RWPE1 (cell line): ENCODE measurements at regions not wholly inside any gene's neighbourhood (a gene's known extent, or its start where the extent isn't known, plus 50 kb on each side); places are given as distances from the start of the nearest gene placed in this dataset.
"Not testable (repeated sequence)": the region's sequence is repeated elsewhere in the genome, so short reads cannot be mapped to it uniquely, and the experiment has no call there.

ENCODE experiments used
- CTCF ChIA-PET: fragments of 350-600 bp; sonication (Branson Sonifier 250); formaldehyde crosslinking; extraction: SDS; loops from one replicate; lab custom pipeline; 2021; lab: Yijun Ruan, JAX
- POLR2A ChIA-PET: fragments of 400-600 bp; formaldehyde crosslinking; extraction: SDS; loops from one replicate; lab custom pipeline; 2020; ENCODE audit warnings: antibody characterized with exemption; ENCODE audit not compliant: low non-redundant PET; lab: Yijun Ruan, JAX
- DNase-seq: peaks from one replicate; pipeline ENCODE4 v3.0.0; 2012; ENCODE audit warnings: low spot score
- H3K27ac ChIP-seq: fragments of 450-650 bp; 2 replicates; pipeline ENCODE4 v1.5.1; 2017
- TF ChIP-seq, protein P1 (sequence below): fragments of 450-650 bp; conservative IDR thresholded peaks from 2 replicates; pipeline ENCODE4 v1.5.1; 2017; ENCODE audit warnings: low read depth, mild to moderate bottlenecking

- ChIA-PET CTCF (no interaction called here), POLR2A (no interaction called here)
- no peak for DNase-seq
- no peak overlapping the region for H3K27ac ChIP-seq
- TF ChIP-seq, protein P1, sequence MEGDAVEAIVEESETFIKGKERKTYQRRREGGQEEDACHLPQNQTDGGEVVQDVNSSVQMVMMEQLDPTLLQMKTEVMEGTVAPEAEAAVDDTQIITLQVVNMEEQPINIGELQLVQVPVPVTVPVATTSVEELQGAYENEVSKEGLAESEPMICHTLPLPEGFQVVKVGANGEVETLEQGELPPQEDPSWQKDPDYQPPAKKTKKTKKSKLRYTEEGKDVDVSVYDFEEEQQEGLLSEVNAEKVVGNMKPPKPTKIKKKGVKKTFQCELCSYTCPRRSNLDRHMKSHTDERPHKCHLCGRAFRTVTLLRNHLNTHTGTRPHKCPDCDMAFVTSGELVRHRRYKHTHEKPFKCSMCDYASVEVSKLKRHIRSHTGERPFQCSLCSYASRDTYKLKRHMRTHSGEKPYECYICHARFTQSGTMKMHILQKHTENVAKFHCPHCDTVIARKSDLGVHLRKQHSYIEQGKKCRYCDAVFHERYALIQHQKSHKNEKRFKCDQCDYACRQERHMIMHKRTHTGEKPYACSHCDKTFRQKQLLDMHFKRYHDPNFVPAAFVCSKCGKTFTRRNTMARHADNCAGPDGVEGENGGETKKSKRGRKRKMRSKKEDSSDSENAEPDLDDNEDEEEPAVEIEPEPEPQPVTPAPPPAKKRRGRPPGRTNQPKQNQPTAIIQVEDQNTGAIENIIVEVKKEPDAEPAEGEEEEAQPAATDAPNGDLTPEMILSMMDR, result no peak
Observed at GRCh38 chrX:81979806-81980515, 778.1 kb downstream of the SH3BGRL start.

DNA sequence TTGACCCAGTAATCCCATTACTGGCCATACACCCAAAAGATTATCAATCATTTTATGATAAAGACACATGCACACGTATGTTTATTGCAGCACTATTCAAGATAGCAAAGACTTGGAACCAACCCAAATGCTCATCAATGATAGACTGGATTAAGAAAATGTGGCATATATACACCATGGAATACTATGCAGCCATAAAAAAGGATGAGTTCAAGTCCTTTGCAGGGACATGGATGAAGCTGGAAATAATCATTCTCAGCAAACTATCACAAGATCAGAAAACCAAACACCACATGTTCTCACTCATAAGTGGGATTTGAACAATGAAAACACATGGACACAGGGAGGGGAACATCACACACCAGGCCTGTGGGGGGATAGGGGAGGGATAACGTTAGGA is 785.3 kb downstream of the SH3BGRL start:
- DNase-seq, POLR2A ChIA-PET, CTCF ChIA-PET, H3K27ac ChIP-seq: not testable (repeated sequence)

GRCh38 chrX:81996166-81996565 is 794.3 kb downstream of the SH3BGRL start:
- no peak overlapping the region for H3K27ac ChIP-seq
- no peak for DNase-seq
- TF ChIP-seq, protein P1, result no peak
- ChIA-PET CTCF (no interaction called here), POLR2A (no interaction called here)

DNA sequence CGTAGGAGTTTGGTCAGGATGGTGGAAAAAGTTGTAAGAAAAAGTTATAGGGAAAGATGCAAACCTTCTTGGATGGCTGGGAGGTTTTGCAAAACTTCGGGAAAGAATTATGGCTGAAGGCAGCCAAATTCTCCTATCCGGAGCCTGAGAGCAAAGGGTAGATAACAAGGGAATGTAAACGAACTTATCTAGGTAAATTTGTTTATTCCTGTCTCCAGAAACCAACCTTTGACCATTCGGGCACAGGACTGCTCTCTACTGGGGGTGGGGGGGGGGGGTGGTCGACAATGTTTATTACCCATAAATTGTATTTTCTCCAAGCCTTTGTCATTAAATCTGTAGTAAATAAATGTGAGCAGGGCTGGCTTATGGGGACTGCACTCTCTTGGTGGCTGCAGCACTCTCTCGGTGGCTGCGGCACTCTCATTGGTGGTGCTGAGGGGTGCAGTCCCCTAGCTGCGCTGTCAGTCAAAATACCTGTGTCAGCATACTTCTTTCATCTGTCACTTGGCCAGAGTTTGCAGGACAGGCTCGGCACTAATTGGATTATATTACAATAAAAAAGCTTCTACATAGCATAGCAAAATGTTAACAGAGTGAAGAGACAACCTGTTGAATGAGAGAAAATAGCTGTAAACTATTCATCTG is 827.8 kb downstream of the SH3BGRL start:
- H3K27ac ChIP-seq, result no peak overlapping the region
- POLR2A ChIA-PET, result no interaction called here
- DNase-seq, result no peak
- TF ChIP-seq, protein P1, result no peak
- CTCF ChIA-PET, result no interaction called here

DNA sequence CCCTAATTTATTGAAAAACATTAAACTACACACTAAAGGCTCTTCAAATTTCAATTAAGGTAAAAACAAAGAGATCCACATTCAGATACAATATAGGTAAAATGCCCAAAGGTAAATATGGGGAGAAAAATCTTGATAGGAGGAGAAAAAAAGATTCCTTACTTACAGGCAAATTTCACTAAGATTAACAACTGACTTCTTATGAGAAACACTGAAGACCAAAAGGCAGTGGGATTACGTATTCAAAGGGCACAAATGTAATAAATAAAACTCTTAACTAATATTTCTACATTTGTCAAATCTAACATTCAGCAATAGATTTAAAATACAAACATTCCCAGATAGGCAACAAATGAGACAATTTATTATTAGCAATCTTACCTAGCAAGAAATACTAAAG is 829.3 kb downstream of the SH3BGRL start:
- TF ChIP-seq, protein P1, result no peak
- no peak overlapping the region for H3K27ac ChIP-seq
- ChIA-PET POLR2A (no interaction called here), CTCF (no interaction called here)
- DNase-seq, result no peak

- ChIA-PET CTCF (no interaction called here), POLR2A (no interaction called here)
- TF ChIP-seq, protein P1, result no peak
- DNase-seq, result no peak
- no peak overlapping the region for H3K27ac ChIP-seq
Observed at GRCh38 chrX:82038793-82039192, 836.9 kb downstream of the SH3BGRL start.

GRCh38 chrX:82041034-82041433 is 839.1 kb downstream of the SH3BGRL start:
- ChIA-PET CTCF (no interaction called here), POLR2A (no interaction called here)
- H3K27ac ChIP-seq, result no peak overlapping the region
- DNase-seq, result no peak
- TF ChIP-seq, protein P1, result no peak
